AG09319 (cell line): ENCODE measurements at regions not wholly inside any gene's neighbourhood (a gene's known extent, or its start where the extent isn't known, plus 50 kb on each side); places are given as distances from the start of the nearest gene placed in this dataset.

Experiments used
- DNase-seq: peaks from one replicate; pipeline ENCODE4 v3.0.0-alpha.2; 2010; ENCODE audit warnings: low read depth; ENCODE audit errors: extremely low read depth
- TF ChIP-seq, protein P1 (sequence below): IDR thresholded peaks from 2 replicates; pipeline ENCODE4 v1.5.1; 2011; ENCODE audit warnings: low read depth, mild to moderate bottlenecking, inconsistent platforms, low read length, moderate library complexity

DNA sequence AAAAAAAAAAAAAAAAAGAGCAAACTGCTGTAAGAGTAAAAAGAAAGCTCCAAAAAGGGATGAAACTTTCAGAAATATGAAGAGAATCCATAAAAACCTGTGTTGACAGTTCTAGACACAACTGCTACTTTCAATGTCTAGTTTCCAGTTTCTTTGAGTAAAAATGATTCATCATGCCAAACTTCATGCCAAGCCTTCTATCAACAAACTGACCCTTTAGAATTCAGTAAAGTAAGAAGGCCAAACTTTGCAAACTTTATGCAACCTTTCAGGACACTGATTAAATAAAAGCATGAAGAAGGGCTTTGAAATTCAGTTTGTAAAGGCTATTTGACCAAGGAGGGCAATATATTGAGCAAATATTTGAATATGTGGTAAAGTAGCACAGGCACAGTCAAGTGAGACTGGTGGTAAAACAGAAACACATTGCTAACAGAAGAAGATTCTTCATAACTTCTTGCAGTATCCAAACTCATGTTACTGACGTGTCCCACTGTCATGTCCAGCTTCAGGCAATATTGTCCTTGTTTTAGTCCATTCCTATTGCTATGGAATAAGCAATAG lies 56.3 kb upstream of the CFAP20DC start:
- no peak for DNase-seq
- TF ChIP-seq, protein P1, sequence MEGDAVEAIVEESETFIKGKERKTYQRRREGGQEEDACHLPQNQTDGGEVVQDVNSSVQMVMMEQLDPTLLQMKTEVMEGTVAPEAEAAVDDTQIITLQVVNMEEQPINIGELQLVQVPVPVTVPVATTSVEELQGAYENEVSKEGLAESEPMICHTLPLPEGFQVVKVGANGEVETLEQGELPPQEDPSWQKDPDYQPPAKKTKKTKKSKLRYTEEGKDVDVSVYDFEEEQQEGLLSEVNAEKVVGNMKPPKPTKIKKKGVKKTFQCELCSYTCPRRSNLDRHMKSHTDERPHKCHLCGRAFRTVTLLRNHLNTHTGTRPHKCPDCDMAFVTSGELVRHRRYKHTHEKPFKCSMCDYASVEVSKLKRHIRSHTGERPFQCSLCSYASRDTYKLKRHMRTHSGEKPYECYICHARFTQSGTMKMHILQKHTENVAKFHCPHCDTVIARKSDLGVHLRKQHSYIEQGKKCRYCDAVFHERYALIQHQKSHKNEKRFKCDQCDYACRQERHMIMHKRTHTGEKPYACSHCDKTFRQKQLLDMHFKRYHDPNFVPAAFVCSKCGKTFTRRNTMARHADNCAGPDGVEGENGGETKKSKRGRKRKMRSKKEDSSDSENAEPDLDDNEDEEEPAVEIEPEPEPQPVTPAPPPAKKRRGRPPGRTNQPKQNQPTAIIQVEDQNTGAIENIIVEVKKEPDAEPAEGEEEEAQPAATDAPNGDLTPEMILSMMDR = no peak

DNA sequence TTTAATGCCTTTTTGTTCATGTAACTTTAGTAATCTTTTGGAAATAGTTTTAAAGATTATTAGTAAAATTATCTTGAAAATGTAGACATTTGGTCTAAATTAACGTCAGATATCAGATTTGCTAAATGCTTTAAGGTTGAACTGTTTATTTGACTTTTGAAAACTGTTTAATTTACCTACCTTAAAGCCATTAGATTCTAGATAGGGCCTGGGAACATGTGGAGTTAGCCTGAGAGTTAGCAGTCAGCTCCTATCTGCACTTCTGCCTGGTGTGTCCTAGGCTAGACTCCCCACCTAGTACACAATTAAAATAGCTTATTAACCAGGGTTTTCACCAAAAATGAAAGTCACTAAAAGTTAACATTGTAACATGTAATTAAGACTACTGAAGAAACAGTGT lies 53.7 kb upstream of the CFAP20DC start:
- TF ChIP-seq, protein P1 = no peak

DNA sequence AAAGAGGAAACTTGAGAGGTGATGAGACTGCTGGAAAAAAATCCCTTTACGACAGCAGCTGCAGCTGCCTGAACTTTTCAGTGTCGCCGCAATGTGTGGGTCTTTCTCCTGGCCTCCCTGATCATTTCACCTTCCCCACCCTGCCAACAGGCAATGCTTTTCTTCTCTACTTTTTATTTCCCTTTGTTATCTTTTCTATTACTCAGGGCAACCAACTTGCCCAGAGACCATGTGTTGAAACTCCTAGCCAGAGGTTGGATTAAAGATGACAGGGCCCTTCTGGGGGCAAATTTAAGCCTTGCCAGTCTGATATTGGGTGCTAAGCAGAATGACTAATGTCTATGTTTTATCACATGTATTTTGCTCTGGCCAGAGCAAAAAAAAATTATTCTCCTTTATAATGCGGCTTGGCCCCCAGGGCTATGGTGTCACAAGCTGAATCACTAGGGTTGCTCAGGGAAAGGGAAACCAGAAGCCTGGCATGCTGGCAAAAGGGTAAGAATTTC lies 51.5 kb upstream of the CFAP20DC start:
- TF ChIP-seq, protein P1 = no peak
- DNase-seq = no peak

More for the DNA sequence above, 53.7 kb upstream of the CFAP20DC start:
- no peak for DNase-seq
